Astrocyte (in vitro differentiated cells and primary cell): ENCODE measurements at regions not wholly inside any gene's neighbourhood (a gene's known extent, or its start where the extent isn't known, plus 50 kb on each side); places are given as distances from the start of the nearest gene placed in this dataset.

Experiments
- DNase-seq: peaks from one replicate; pipeline ENCODE4 v3.0.0-alpha.2; 2010; ENCODE audit warnings: low read depth
- FAIRE-seq: peaks from 2 replicates; lab custom pipeline; 2011; peaks lifted over from hg19 to GRCh38; lab: Jason Lieb, UNC
- H2AFZ ChIP-seq: 2 replicates; pipeline ENCODE4 v1.6.0; 2012; ENCODE audit warnings: low read depth, low read length, inconsistent platforms
- H3K27ac ChIP-seq: 2 replicates; pipeline ENCODE4 v1.5.1; 2011; ENCODE audit warnings: low read depth, low read length, inconsistent platforms
- H3K27me3 ChIP-seq: 2 replicates; pipeline ENCODE4 v1.6.0; 2011; ENCODE audit warnings: low read length, inconsistent platforms; ENCODE audit not compliant: insufficient read depth
- H3K36me3 ChIP-seq: 2 replicates; pipeline ENCODE4 v1.5.1; 2011; ENCODE audit warnings: low read length, inconsistent platforms; ENCODE audit not compliant: insufficient read depth
- H3K4me1 ChIP-seq: 2 replicates; pipeline ENCODE4 v1.5.1; 2011; ENCODE audit warnings: low read length, inconsistent platforms; ENCODE audit not compliant: insufficient read depth
- H3K4me2 ChIP-seq: 2 replicates; pipeline ENCODE4 v1.6.0; 2012; ENCODE audit warnings: low read length, inconsistent platforms
- H3K4me3 ChIP-seq: 2 replicates; pipeline ENCODE4 v1.5.1; 2011; ENCODE audit warnings: low read depth, mild to moderate bottlenecking, low read length, inconsistent platforms; ENCODE audit not compliant: insufficient read depth
- H3K79me2 ChIP-seq: 2 replicates; pipeline ENCODE4 v1.6.0; 2012; ENCODE audit warnings: mild to moderate bottlenecking, low read length, inconsistent platforms; ENCODE audit not compliant: insufficient read depth
- H3K9ac ChIP-seq: 2 replicates; pipeline ENCODE4 v1.6.0; 2012; ENCODE audit warnings: mild to moderate bottlenecking, low read length, inconsistent platforms
- H3K9me3 ChIP-seq: 2 replicates; pipeline ENCODE4 v1.5.1; 2012; ENCODE audit warnings: low read depth, mild to moderate bottlenecking, low read length, inconsistent platforms; ENCODE audit not compliant: insufficient read depth
- H4K20me1 ChIP-seq: 2 replicates; pipeline ENCODE4 v1.6.0; 2012; ENCODE audit warnings: low read length, inconsistent platforms; ENCODE audit not compliant: insufficient read depth
- H3K27ac Mint-ChIP-seq: one replicate; pipeline ENCODE4 v1.8.0; 2021; ENCODE audit warnings: mild to moderate bottlenecking, mixed read lengths; ENCODE audit not compliant: unreplicated experiment
- H3K27me3 Mint-ChIP-seq: one replicate; pipeline ENCODE4 v1.8.0; 2021; ENCODE audit warnings: low read depth, mixed read lengths; ENCODE audit not compliant: unreplicated experiment
- H3K36me3 Mint-ChIP-seq: one replicate; pipeline ENCODE4 v1.8.0; 2021; ENCODE audit warnings: low read depth, mixed read lengths; ENCODE audit not compliant: unreplicated experiment
- H3K4me1 Mint-ChIP-seq: one replicate; pipeline ENCODE4 v1.8.0; 2021; ENCODE audit warnings: low read depth, mixed read lengths; ENCODE audit not compliant: unreplicated experiment
- H3K4me3 Mint-ChIP-seq: one replicate; pipeline ENCODE4 v1.8.0; 2021; ENCODE audit warnings: mild to moderate bottlenecking, moderate library complexity, mixed read lengths; ENCODE audit not compliant: unreplicated experiment
- H3K9me3 Mint-ChIP-seq: one replicate; pipeline ENCODE4 v1.8.0; 2021; ENCODE audit warnings: mild to moderate bottlenecking, mixed read lengths; ENCODE audit not compliant: unreplicated experiment
- CTCF ChIP-seq: IDR thresholded peaks from 2 replicates; pipeline ENCODE4 v1.5.1; 2011; ENCODE audit warnings: low read depth, mild to moderate bottlenecking, inconsistent platforms, low read length, moderate library complexity; ENCODE audit not compliant: insufficient read depth
- EZH2 ChIP-seq: IDR thresholded peaks from 2 replicates; pipeline ENCODE4 v1.6.1; 2012; ENCODE audit warnings: mild to moderate bottlenecking, low read length, inconsistent platforms; ENCODE audit not compliant: insufficient read depth

- H3K4me3 ChIP-seq, result no peak overlapping the region
- Mint-ChIP-seq H3K36me3 (no peaks in the 10 kb centered on the region), H3K27me3 (no peaks in the 10 kb centered on the region), H3K4me3 (no peak overlapping the region), H3K27ac (peak overlapping the region; percentile 94), H3K9me3 (peaks cover 4% of the 10 kb centered on the region), H3K4me1 (peaks cover 35% of the 10 kb centered on the region)
- no peaks in the 10 kb centered on the region for H3K36me3 ChIP-seq
- H3K27ac ChIP-seq, result no peak overlapping the region
- H3K4me1 ChIP-seq, result peaks cover 22% of the 10 kb centered on the region
- H4K20me1 ChIP-seq, result no peaks in the 10 kb centered on the region
- H3K4me2 ChIP-seq, result peak overlapping the region; percentile 41
- no peak for TF ChIP-seq EZH2
- no peak for TF ChIP-seq CTCF
- no peaks in the 10 kb centered on the region for H3K9me3 ChIP-seq
- FAIRE-seq (no peak), DNase-seq (peak; percentile 45)
- H2AFZ ChIP-seq, result no peak overlapping the region
- no peaks in the 10 kb centered on the region for H3K79me2 ChIP-seq
- H3K27me3 ChIP-seq, result no peaks in the 10 kb centered on the region
- H3K9ac ChIP-seq, result no peak overlapping the region
Measured at GRCh38 chr21:35395728-35396127, 346.6 kb upstream of the RUNX1 start.

- Histone ChIP-seq H3K27me3 (no peaks in the 10 kb centered on the region), H3K9ac (no peak overlapping the region), H3K9me3 (no peaks in the 10 kb centered on the region), H4K20me1 (no peaks in the 10 kb centered on the region), H3K4me3 (no peak overlapping the region), H3K36me3 (no peaks in the 10 kb centered on the region), H3K4me2 (no peak overlapping the region), H3K4me1 (peaks cover 18% of the 10 kb centered on the region), H3K79me2 (no peaks in the 10 kb centered on the region), H2AFZ (no peak overlapping the region), H3K27ac (no peak overlapping the region)
- TF ChIP-seq EZH2 (no peak), CTCF (no peak)
- Mint-ChIP-seq H3K4me3 (no peak overlapping the region), H3K9me3 (peaks cover 4% of the 10 kb centered on the region), H3K36me3 (no peaks in the 10 kb centered on the region), H3K27ac (peak overlapping the region; percentile 84), H3K27me3 (no peaks in the 10 kb centered on the region), H3K4me1 (peaks cover 31% of the 10 kb centered on the region)
- peak; percentile 80 for DNase-seq
- peak; percentile 39 for FAIRE-seq
Measured at GRCh38 chr21:35394634-35395369, 345.7 kb upstream of the RUNX1 start.

GRCh38 chr21:35394049-35394448 is 344.9 kb upstream of the RUNX1 start:
- H4K20me1 ChIP-seq, result no peaks in the 10 kb centered on the region
- FAIRE-seq (no peak), DNase-seq (no peak)
- no peaks in the 10 kb centered on the region for H3K79me2 ChIP-seq
- no peak overlapping the region for H3K4me3 ChIP-seq
- H3K27ac Mint-ChIP-seq, result no peak overlapping the region
- no peak overlapping the region for H3K27ac ChIP-seq
- H3K27me3 Mint-ChIP-seq, result no peaks in the 10 kb centered on the region
- H3K9me3 ChIP-seq, result no peaks in the 10 kb centered on the region
- no peak overlapping the region for H2AFZ ChIP-seq
- TF ChIP-seq CTCF (no peak), EZH2 (no peak)
- no peaks in the 10 kb centered on the region for H3K36me3 ChIP-seq
- H3K27me3 ChIP-seq, result no peaks in the 10 kb centered on the region
- H3K9ac ChIP-seq, result no peak overlapping the region
- peaks cover 11% of the 10 kb centered on the region for H3K4me1 ChIP-seq
- peaks cover 4% of the 10 kb centered on the region for H3K9me3 Mint-ChIP-seq
- no peaks in the 10 kb centered on the region for H3K36me3 Mint-ChIP-seq
- H3K4me2 ChIP-seq, result no peak overlapping the region
- peaks cover 26% of the 10 kb centered on the region for H3K4me1 Mint-ChIP-seq
- H3K4me3 Mint-ChIP-seq, result no peak overlapping the region
